Activated B cell treated with CpG ODN at 0.5 μM for 24 hours (primary cell): ENCODE measurements at regions not wholly inside any gene's neighbourhood (a gene's known extent, or its start where the extent isn't known, plus 50 kb on each side); places are given as distances from the start of the nearest gene placed in this dataset.
"Not testable (repeated sequence)": the region's sequence is repeated elsewhere in the genome, so short reads cannot be mapped to it uniquely, and the experiment has no call there.

Source experiments
- ATAC-seq: fragments of 200-7000 bp; cut with Tn5 transposase; one replicate; pipeline ENCODE4 v1.10.0; 2021; ENCODE audit warnings: low read depth, mild to moderate bottlenecking, moderate library complexity
- CTCF ChIA-PET: fragments of 350-600 bp; sonication (Branson Sonifier 250); formaldehyde crosslinking; loops from one replicate; lab custom pipeline; 2021; ENCODE audit warnings: antibody characterized with exemption; lab: Charles Lee
- POLR2A ChIA-PET: fragments of 350-600 bp; sonication (Branson Sonifier 250); formaldehyde crosslinking; loops from one replicate; lab custom pipeline; 2021; ENCODE audit warnings: antibody characterized with exemption; lab: Charles Lee
- DNase-seq: peaks from one replicate; pipeline ENCODE4 v3.0.0; 2022
- H3K27ac Mint-ChIP-seq: one replicate; pipeline ENCODE4 v1.8.0; 2020; ENCODE audit warnings: mixed read lengths
- H3K27me3 Mint-ChIP-seq: one replicate; pipeline ENCODE4 v1.8.0; 2021; ENCODE audit warnings: mixed read lengths
- H3K36me3 Mint-ChIP-seq: one replicate; pipeline ENCODE4 v1.8.0; 2021; ENCODE audit warnings: low read depth, mixed read lengths
- H3K4me1 Mint-ChIP-seq: one replicate; pipeline ENCODE4 v1.8.0; 2021; ENCODE audit warnings: mixed read lengths
- H3K4me3 Mint-ChIP-seq: one replicate; pipeline ENCODE4 v1.8.0; 2020; ENCODE audit warnings: mild to moderate bottlenecking, mixed read lengths
- H3K9me3 Mint-ChIP-seq: one replicate; pipeline ENCODE4 v1.8.0; 2020; ENCODE audit warnings: mixed read lengths
- CTCF ChIP-seq: fragments of 200-600 bp; IDR thresholded peaks from one replicate; pipeline ENCODE4 v1.8.0; 2022; ENCODE audit warnings: antibody characterized with exemption, mild to moderate bottlenecking
- intact Hi-C: fragments of 100-400 bp; cut with micrococcal nuclease; formaldehyde crosslinking; loops from one replicate; pipeline ENCODE4 v1.15.1; 2024

DNA sequence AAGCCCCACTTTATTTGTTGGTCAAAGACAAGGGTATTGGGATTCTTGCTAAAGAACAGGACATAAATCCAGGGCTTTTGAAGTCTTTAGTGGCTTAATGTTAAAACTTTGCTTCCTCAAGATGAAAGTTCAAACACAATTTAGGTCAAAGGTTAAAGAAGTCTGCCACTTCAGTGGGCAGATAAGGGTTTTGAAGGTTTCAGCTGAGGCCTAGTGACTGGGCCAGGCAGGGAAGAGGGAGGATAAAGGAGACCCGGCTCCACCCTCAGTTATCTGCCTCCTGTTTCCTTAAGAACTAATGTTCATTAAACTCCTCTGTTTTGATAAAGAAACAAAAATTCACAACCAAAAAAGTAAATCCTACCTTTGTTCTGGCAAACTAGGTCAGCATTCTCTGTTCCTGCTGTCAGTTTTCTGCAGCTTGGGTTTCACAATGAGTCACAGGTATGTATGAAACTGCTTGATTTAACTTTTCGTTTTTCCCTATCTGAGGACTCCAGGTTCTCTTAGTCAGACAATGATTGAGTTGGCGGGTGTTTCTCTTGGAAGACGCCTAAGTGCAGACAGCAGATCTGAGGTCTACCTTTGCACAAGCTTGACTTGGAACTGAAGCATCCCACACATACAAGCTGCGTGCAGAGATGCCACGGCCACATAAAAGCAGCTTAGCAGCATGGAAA is 208.3 kb downstream of the EXOC5 start:
- DNase-seq (no peak), ATAC-seq (no peak)
- H3K27me3 Mint-ChIP-seq: peaks cover 10% of the 10 kb centered on the region
- H3K4me3 Mint-ChIP-seq: no peak overlapping the region
- ChIA-PET CTCF (no interaction called here), POLR2A (no interaction called here)
- H3K36me3 Mint-ChIP-seq: no peaks in the 10 kb centered on the region
- intact Hi-C loops: loop anchor here (10.0 kb wide), 1 partner anchor 234 kb away; no protein-coding TSS in a partner anchor
- H3K9me3 Mint-ChIP-seq: no peaks in the 10 kb centered on the region
- no peak for TF ChIP-seq CTCF
- H3K4me1 Mint-ChIP-seq: peaks cover 4% of the 10 kb centered on the region
- H3K27ac Mint-ChIP-seq: no peak overlapping the region

DNA sequence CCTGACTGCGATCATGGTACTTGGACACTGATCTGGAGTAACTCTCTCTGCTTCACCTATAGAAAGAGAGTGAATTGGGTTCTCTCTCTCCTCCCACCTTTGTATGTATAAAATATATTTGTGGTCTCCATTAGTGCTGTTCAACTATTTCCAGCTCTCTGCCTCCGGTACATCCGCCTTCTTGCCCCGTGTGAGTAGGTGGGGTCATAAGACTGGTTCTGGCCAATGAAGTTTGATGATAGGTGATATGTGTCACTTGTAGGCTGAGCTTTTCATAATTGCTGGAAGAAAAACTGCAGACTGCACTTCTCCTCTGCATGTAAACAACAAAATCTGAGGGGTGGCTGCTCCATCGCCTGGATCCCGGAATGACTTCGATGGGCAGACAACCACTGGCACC is 210.4 kb downstream of the EXOC5 start:
- no peak for ATAC-seq
- CTCF ChIA-PET: no interaction called here
- Mint-ChIP-seq H3K4me3 (no peak overlapping the region), H3K36me3 (no peaks in the 10 kb centered on the region), H3K4me1 (peaks cover 4% of the 10 kb centered on the region), H3K9me3 (no peaks in the 10 kb centered on the region), H3K27ac (no peak overlapping the region), H3K27me3 (peaks cover 10% of the 10 kb centered on the region)
- POLR2A ChIA-PET: no interaction called here
- no peak for TF ChIP-seq CTCF
- DNase-seq: no peak
- intact Hi-C loops: no loop called here

GRCh38 chr14:57057803-57058202 is 210.9 kb downstream of the EXOC5 start:
- Mint-ChIP-seq H3K27me3 (peaks cover 10% of the 10 kb centered on the region), H3K9me3 (no peaks in the 10 kb centered on the region), H3K36me3 (no peaks in the 10 kb centered on the region), H3K4me1 (peaks cover 4% of the 10 kb centered on the region), H3K27ac (no peak overlapping the region), H3K4me3 (no peak overlapping the region)
- POLR2A ChIA-PET: no interaction called here
- no peak for TF ChIP-seq CTCF
- intact Hi-C loops: no loop called here
- ATAC-seq: no peak
- no peak for DNase-seq
- CTCF ChIA-PET: no interaction called here

DNA sequence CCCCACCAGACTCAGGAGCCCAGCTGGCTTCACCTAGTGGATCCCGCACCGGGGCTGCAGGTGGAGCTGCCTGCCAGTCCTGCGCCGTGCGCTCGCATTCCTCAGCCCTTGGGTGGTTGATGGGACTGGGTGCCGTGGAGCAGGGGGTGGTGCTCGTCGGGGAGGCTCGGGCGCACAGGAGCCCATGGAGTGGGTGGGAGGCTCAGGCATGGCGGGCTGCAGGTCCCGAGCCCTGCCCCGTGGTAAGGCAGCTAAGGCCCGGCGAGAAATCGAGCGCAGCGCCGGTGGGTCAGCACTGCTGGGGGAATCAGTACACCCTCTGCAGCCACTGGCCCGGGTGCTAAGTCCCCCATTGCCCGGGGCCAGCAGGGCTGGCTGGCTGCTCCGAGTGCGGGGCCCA is 212.2 kb downstream of the EXOC5 start:
- intact Hi-C loops, H3K36me3 Mint-ChIP-seq, H3K27me3 Mint-ChIP-seq, ATAC-seq, H3K27ac Mint-ChIP-seq, H3K4me3 Mint-ChIP-seq, H3K9me3 Mint-ChIP-seq, CTCF ChIA-PET, POLR2A ChIA-PET, H3K4me1 Mint-ChIP-seq, DNase-seq: not testable (repeated sequence)

DNA sequence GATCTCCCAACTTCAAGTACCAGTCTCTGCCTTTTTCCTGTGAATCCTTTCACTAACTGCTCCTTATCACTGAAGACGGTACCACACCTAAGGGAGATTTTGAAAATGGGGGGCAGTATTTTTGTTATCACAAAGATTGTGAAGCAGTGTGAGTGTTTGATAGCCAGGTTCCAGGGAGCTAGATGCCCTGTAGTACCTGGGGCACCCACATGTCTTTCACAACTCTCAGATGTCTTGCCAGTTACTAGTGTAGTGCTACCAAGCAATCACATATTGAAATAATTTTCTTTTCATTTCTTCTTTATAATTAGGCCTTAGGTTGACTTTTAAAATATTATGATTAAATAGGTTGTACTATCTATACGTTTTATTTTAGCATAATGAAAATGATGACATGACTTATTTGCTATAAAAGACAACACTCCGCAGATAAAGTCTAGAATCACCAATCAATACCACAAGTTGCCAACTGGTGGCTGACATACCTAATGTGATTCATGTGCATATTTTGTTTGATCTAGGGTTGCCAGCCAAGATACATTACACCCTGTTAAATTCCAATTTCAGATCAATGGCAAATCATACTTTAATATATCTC is 215.9 kb downstream of the EXOC5 start:
- Mint-ChIP-seq H3K4me3 (no peak overlapping the region), H3K36me3 (no peaks in the 10 kb centered on the region), H3K27me3 (peaks cover 6% of the 10 kb centered on the region), H3K27ac (no peak overlapping the region), H3K9me3 (peaks cover 5% of the 10 kb centered on the region), H3K4me1 (no peaks in the 10 kb centered on the region)
- ChIA-PET POLR2A (no interaction called here), CTCF (no interaction called here)
- TF ChIP-seq CTCF: no peak
- intact Hi-C loops: no loop called here
- ATAC-seq: no peak
- no peak for DNase-seq
